GM13977 (cell line): ENCODE measurements at regions not wholly inside any gene's neighbourhood (a gene's known extent, or its start where the extent isn't known, plus 50 kb on each side); places are given as distances from the start of the nearest gene placed in this dataset.

ENCODE experiments used
- DNase-seq: peaks from one replicate; pipeline ENCODE4 v3.0.0; 2012; ENCODE audit warnings: low spot score
- CTCF ChIP-seq: IDR thresholded peaks from 2 replicates; pipeline ENCODE4 v1.5.1; 2012; ENCODE audit warnings: mild to moderate bottlenecking, control low read depth; ENCODE audit not compliant: insufficient read depth; ENCODE audit errors: extremely low read depth, missing control alignments
- in situ Hi-C: fragments of 300-500 bp; cut with MboI; formaldehyde crosslinking; loops from one replicate; pipeline ENCODE4 v1.12.0; 2022; ENCODE audit warnings: low sequenced_read_pairs, low pct_unique_long_range_greater_than_20kb, mixed read lengths, inconsistent platforms; ENCODE audit not compliant: unreplicated experiment

- TF ChIP-seq CTCF, result no peak
- in situ Hi-C loops, result no loop called here
- no peak for DNase-seq
Observed at GRCh38 chr6:167569879-167570278, 245.0 kb downstream of the TTLL2 start.

GRCh38 chr6:167570460-167571400, 245.8 kb downstream of the TTLL2 start:
- in situ Hi-C loops, result no loop called here
- no peak for TF ChIP-seq CTCF
- DNase-seq, result no peak

- no peak for DNase-seq
- in situ Hi-C loops, result no loop called here
- TF ChIP-seq CTCF, result no peak
Observed at GRCh38 chr6:167571550-167571949, 246.7 kb downstream of the TTLL2 start.

DNA sequence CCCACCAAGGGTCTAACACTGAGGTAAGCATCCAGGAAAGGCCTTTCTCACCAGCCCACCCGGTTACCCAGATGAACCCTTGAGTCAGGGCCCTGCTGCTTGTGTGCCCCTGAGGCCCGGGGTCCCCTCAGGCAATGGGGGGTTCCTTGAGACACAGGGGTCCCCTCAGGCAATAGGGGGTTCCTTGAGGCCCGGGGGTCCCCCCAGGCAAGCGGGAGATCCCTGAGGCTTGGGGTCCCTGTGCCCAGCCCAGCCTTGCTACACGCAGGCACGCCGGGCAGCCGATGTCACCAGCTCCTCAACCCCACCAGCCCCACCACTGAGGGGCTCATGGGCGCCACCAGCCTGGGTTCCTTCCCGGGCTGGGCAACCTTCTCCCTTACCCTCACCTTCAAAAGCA, 247.2 kb downstream of the TTLL2 start:
- TF ChIP-seq CTCF, result no peak
- in situ Hi-C loops, result no loop called here
- no peak for DNase-seq

DNA sequence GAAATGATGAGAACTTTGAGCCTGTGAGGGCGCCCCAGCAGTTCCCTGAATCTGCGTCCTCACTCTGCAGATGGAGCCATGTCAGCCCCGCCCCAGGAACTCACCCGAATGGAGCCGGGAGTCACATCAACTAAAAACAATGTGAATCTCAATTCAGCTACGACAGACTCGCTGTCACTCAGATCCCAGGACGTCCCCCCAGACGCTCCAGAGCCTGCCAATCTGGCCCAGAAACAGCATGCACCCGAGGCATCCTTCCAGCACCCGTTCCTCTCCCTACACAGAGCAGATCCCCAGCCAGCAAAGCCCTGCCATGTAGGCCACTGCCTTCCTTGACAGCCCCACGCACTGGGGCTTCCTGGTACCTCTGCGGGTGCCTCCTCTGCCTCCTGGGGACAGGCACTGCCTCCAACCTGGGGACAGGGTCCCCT, 248.0 kb downstream of the TTLL2 start:
- DNase-seq, result no peak
- in situ Hi-C loops, result no loop called here
- no peak for TF ChIP-seq CTCF

GRCh38 chr6:167573461-167574215, 248.8 kb downstream of the TTLL2 start:
- no peak for DNase-seq
- no peak for TF ChIP-seq CTCF
- in situ Hi-C loops, result no loop called here
